Lung (tissue), 11 donors: ENCODE measurements at regions not wholly inside any gene's neighbourhood (a gene's known extent, or its start where the extent isn't known, plus 50 kb on each side); places are given as distances from the start of the nearest gene placed in this dataset.
"Not testable (repeated sequence)": the region's sequence is repeated elsewhere in the genome, so short reads cannot be mapped to it uniquely, and the experiment has no call there.

Experiments
- ATAC-seq: fragments of 200-7000 bp; cut with Tn5 transposase; one replicate; pipeline ENCODE4 v1.9.1; 2020; ENCODE audit warnings: moderate number of reproducible peaks; ENCODE audit not compliant: insufficient read depth, low FRiP score
- DNase-seq, 3 donors: peaks; one replicate each; pipeline ENCODE4 v3.0.0-alpha.2; 2013 to 2017
- H3K27ac ChIP-seq, 2 donors: one replicate each; pipeline ENCODE4 v1.5.1; 2013; ENCODE audit warnings: mild to moderate bottlenecking in 2 of 2, moderate library complexity in 2 of 2, control low read depth in 1 of 2, inconsistent platforms in 1 of 2, low read depth in 1 of 2, low read length in 1 of 2
- H3K27me3 ChIP-seq, 3 donors: one replicate each; pipeline ENCODE4 v1.5.1; 2013; ENCODE audit warnings: low read length in 2 of 3; ENCODE audit not compliant: control insufficient read depth in 3 of 3, insufficient read depth in 3 of 3
- H3K36me3 ChIP-seq, 4 donors: one replicate each; pipeline ENCODE4 v1.5.1; 2013; ENCODE audit warnings: low read length in 4 of 4, mild to moderate bottlenecking in 1 of 4, moderate library complexity in 1 of 4; ENCODE audit not compliant: control insufficient read depth in 4 of 4, insufficient read depth in 4 of 4
- H3K4me1 ChIP-seq, 5 donors: one replicate each; pipeline ENCODE4 v1.5.1; 2013; ENCODE audit warnings: low read length in 5 of 5, mild to moderate bottlenecking in 2 of 5, moderate library complexity in 1 of 5; ENCODE audit not compliant: control insufficient read depth in 5 of 5, insufficient read depth in 5 of 5
- H3K4me3 ChIP-seq: one replicate; pipeline ENCODE4 v1.5.1; 2013; ENCODE audit warnings: mild to moderate bottlenecking, control low read depth, moderate library complexity
- H3K9ac ChIP-seq, 2 donors: one replicate each; pipeline ENCODE4 v1.5.1; 2013; ENCODE audit warnings: low read length in 2 of 2, control low read depth in 1 of 2; ENCODE audit not compliant: insufficient read depth in 1 of 2
- H3K9me3 ChIP-seq, 4 donors: one replicate each; pipeline ENCODE4 v1.5.1; 2013; ENCODE audit warnings: low read length in 3 of 4, mild to moderate bottlenecking in 1 of 4, moderate library complexity in 1 of 4; ENCODE audit not compliant: control insufficient read depth in 4 of 4, insufficient read depth in 3 of 4
- whole genome bisulfite sequencing, 2 donors: extraction: QIAGEN DNeasy Blood & Tissue Kit; methylation state at CpG; one replicate each; pipeline ENCODE4 v1.1.7; 2013; 5-methylcytosine and 5-hydroxymethylcytosine counted together
- TF ChIP-seq, protein P1 (sequence below): IDR thresholded peaks from 2 replicates; pipeline ENCODE4 v1.5.1; 2012; ENCODE audit warnings: mild to moderate bottlenecking; ENCODE audit errors: control extremely low read depth, extremely low read depth
- donor health status: control.
- donor health status: control.
- donor health status: Bipolar disorder and iron deficiency.
- donor health status: healthy.
- donor health status: DM: yes; HTN: yes; CAD: no.

DNA sequence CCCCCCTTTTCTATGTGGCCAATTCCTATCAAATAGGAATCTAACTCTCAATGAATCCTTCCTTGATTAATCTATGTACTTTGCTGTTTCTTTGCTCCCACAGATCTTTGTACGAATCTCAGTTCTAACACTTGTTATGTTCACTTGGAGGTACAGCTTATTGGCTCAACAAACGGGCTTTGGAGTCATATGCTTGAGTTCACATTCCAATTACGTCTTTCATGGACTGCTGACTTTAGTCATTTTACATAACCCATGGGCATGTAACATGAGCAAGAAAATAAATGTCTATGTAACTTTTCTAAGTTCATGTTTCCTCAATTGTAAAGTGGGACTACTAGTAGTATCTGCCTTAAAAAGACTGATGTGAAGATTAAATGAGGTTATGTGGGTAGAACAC lies 123.2 kb upstream of the TBC1D5 start:
- Histone ChIP-seq H3K9ac (no peak overlapping the region), H3K27ac (no peak overlapping the region), H3K9me3 (peaks cover 0 to 6% (median 0%) of the 10 kb centered on the region in 4 donors), H3K4me3 (no peak overlapping the region), H3K27me3 (no peaks in the 10 kb centered on the region), H3K36me3 (no peaks in the 10 kb centered on the region), H3K4me1 (no peaks in the 10 kb centered on the region)
- TF ChIP-seq, protein P1, sequence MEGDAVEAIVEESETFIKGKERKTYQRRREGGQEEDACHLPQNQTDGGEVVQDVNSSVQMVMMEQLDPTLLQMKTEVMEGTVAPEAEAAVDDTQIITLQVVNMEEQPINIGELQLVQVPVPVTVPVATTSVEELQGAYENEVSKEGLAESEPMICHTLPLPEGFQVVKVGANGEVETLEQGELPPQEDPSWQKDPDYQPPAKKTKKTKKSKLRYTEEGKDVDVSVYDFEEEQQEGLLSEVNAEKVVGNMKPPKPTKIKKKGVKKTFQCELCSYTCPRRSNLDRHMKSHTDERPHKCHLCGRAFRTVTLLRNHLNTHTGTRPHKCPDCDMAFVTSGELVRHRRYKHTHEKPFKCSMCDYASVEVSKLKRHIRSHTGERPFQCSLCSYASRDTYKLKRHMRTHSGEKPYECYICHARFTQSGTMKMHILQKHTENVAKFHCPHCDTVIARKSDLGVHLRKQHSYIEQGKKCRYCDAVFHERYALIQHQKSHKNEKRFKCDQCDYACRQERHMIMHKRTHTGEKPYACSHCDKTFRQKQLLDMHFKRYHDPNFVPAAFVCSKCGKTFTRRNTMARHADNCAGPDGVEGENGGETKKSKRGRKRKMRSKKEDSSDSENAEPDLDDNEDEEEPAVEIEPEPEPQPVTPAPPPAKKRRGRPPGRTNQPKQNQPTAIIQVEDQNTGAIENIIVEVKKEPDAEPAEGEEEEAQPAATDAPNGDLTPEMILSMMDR, result no peak
- ATAC-seq, result no peak
- no peak for DNase-seq
- 83 to 91% methylated on average over 3 of the region's 3 CpGs for WGBS, 2 donors

DNA sequence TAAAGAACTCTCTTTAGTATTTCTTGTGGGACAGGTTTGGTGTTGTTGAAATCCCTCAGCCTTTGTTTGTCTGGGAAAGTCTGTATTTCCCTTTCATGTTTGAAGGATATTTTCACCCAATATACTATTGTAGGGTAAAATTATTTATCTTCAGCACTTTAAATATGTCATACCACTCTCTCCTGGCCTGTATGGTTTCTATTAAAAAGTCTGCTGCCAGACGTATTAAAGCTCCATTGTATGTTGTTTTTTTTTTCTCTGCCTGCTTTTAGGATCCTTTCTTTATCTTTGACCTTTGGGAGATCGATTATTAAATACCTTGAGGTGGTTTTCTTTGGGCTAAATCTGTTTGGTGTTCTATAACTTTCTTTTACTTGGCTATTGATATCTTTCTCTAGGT lies 119.0 kb upstream of the TBC1D5 start:
- H3K9ac ChIP-seq, result no peak overlapping the region
- ATAC-seq (no peak), DNase-seq (no peak)
- no peaks in the 10 kb centered on the region for H3K4me1 ChIP-seq
- H3K9me3 ChIP-seq, result peaks cover 0 to 6% (median 0%) of the 10 kb centered on the region in 4 donors
- no peak overlapping the region for H3K27ac ChIP-seq
- H3K4me3 ChIP-seq, result no peak overlapping the region
- no peaks in the 10 kb centered on the region for H3K36me3 ChIP-seq
- TF ChIP-seq, protein P1, result no peak
- no peaks in the 10 kb centered on the region for H3K27me3 ChIP-seq
- 79 to 85% methylated on average over 2 of the region's 2 CpGs for WGBS, 2 donors

DNA sequence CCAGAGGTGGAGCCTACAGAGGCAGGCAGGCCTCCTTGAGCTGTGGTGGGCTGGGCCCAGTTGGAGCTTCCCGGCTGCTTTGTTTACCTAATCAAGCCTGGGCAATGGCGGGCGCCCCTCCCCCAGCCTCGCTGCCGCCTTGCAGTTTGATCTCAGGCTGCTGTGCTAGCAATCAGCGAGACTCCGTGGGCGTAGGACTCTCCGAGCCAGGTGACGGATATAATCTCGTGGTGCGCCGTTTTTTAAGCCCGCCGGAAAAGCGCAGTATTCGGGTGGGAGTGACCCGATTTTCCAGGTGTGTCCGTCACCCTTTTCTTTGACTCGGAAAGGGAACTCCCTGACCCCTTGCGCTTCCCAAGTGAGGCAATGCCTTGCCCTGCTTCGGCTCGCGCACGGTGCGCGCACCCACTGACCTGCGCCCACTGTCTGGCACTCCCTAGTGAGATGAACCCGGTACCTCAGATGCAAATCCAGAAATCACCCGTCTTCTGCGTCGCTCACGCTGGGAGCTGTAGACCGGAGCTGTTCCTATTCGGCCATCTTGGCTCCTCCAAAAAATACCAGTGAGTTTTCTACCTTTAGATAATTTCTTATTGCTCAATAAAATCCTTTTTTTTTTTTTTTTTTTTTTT lies 118.5 kb upstream of the TBC1D5 start:
- H3K27ac ChIP-seq, ATAC-seq, DNase-seq, H3K4me1 ChIP-seq, H3K9me3 ChIP-seq, H3K27me3 ChIP-seq, H3K36me3 ChIP-seq, H3K9ac ChIP-seq, H3K4me3 ChIP-seq: not testable (repeated sequence)
- WGBS, 2 donors, result 89 to 91% methylated on average over 35 of the region's 35 CpGs

DNA sequence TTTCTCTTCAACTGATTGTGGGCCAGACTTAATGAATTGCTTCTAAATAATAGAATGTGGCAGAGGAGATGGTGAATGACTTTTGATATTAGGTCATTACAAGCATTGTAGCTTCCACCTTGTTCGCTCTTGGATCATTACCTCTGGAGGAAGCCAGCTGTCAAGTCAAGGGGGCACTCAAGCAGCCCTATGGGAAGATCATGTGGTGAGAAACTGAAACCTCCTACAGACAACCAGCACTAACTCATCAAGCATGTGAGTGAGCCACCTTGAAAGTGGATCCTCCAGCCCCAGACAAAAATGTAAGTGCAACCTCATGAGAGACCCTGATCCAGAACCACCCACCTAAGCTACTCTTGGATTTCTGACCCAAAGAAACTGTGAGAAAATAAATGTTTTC lies 109.8 kb upstream of the TBC1D5 start:
- Histone ChIP-seq H3K27me3 (no peaks in the 10 kb centered on the region), H3K9me3 (no peaks in the 10 kb centered on the region), H3K4me1 (no peaks in the 10 kb centered on the region), H3K4me3 (no peak overlapping the region), H3K9ac (no peak overlapping the region), H3K27ac (no peak overlapping the region), H3K36me3 (no peaks in the 10 kb centered on the region)
- ATAC-seq, result no peak
- TF ChIP-seq, protein P1, result no peak
- WGBS, 2 donors, result 93 to 96% methylated on average over 1 of the region's 1 CpG
- no peak for DNase-seq
